DND-41 (cell line): ENCODE measurements at regions not wholly inside any gene's neighbourhood (a gene's known extent, or its start where the extent isn't known, plus 50 kb on each side); places are given as distances from the start of the nearest gene placed in this dataset.

Experiments
- ATAC-seq: fragments of 200-7000 bp; cut with Tn5 transposase; 3 replicates; pipeline ENCODE4 v1.9.1; 2021; ENCODE audit warnings: low read depth; ENCODE audit not compliant: insufficient read depth
- DNase-seq: peaks from one replicate; pipeline ENCODE4 v3.0.0-alpha.2; 2020
- H2AFZ ChIP-seq: 2 replicates; pipeline ENCODE4 v1.6.0; 2012; ENCODE audit warnings: low read depth, low read length
- H3K27ac ChIP-seq: 2 replicates; pipeline ENCODE4 v1.5.1; 2012; ENCODE audit warnings: low read length, inconsistent platforms
- H3K27me3 ChIP-seq: fragments of 200-600 bp; sonication (generic); 2 replicates; pipeline ENCODE4 v1.6.0; 2012; ENCODE audit warnings: low read length, mild to moderate bottlenecking, inconsistent platforms; ENCODE audit not compliant: insufficient read depth, poor library complexity
- H3K36me3 ChIP-seq: 2 replicates; pipeline ENCODE4 v1.5.1; 2012; ENCODE audit warnings: low read length, inconsistent platforms; ENCODE audit not compliant: insufficient read depth
- H3K4me1 ChIP-seq: 2 replicates; pipeline ENCODE4 v1.5.1; 2012; ENCODE audit warnings: mild to moderate bottlenecking, low read length; ENCODE audit not compliant: insufficient read depth
- H3K4me2 ChIP-seq: 2 replicates; pipeline ENCODE4 v1.6.0; 2012; ENCODE audit warnings: mild to moderate bottlenecking, moderate library complexity, low read length, inconsistent platforms; ENCODE audit not compliant: insufficient read depth
- H3K4me3 ChIP-seq, 2 experiments: fragments of 200-600 bp in 1 of 2; shearing (Covaris generic) in 1 of 2; 2 replicates each; pipeline ENCODE4 v1.5.1; 2012 to 2016; ENCODE audit warnings: inconsistent platforms in 2 of 2, low read length in 2 of 2, mild to moderate bottlenecking in 2 of 2, low read depth in 1 of 2, moderate library complexity in 1 of 2
- H3K79me2 ChIP-seq: 2 replicates; pipeline ENCODE4 v1.6.0; 2012; ENCODE audit warnings: low read length, inconsistent platforms; ENCODE audit not compliant: insufficient read depth
- H3K9ac ChIP-seq: 2 replicates; pipeline ENCODE4 v1.6.0; 2012; ENCODE audit warnings: low read depth, mild to moderate bottlenecking, inconsistent platforms, low read length, moderate library complexity
- H3K9me3 ChIP-seq: 2 replicates; pipeline ENCODE4 v1.5.1; 2012; ENCODE audit warnings: low read length, moderate library complexity, mild to moderate bottlenecking, inconsistent platforms; ENCODE audit not compliant: insufficient read depth, severe bottlenecking
- H4K20me1 ChIP-seq: 2 replicates; pipeline ENCODE4 v1.6.0; 2012; ENCODE audit warnings: low read length; ENCODE audit not compliant: insufficient read depth
- EZH2 ChIP-seq: IDR thresholded peaks from 3 replicates; pipeline ENCODE4 v1.6.1; 2012; ENCODE audit warnings: borderline replicate concordance, low read depth, mild to moderate bottlenecking, moderate library complexity, low read length, inconsistent platforms; ENCODE audit not compliant: severe bottlenecking
- TF ChIP-seq, protein P1 (sequence below): IDR thresholded peaks from 2 replicates; pipeline ENCODE4 v1.5.1; 2012; ENCODE audit warnings: borderline replicate concordance, low read length, moderate library complexity, mild to moderate bottlenecking; ENCODE audit not compliant: poor library complexity, severe bottlenecking; ENCODE audit errors: extremely low read depth

DNA sequence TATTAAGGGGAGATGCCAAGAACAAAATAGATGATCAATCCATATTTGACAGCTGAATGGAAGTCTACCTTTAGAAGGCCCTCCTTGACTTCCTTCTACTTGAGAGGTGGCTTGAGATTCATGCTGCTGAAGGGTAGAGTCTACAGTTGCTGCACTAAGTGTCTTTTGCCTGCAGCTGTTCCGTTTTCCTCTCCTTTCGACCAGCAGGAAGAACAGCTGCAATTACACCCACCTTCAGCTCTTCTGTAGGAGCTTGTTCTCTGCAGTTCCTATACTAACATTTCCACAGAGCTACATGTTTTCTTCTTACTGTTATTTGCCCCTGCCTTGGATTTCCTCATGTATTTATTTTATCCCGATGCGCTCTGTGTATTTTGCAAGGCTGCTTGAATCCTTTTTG is 79.1 kb downstream of the ARRDC4 start:
- DNase-seq: no peak
- no peak for ATAC-seq

DNA sequence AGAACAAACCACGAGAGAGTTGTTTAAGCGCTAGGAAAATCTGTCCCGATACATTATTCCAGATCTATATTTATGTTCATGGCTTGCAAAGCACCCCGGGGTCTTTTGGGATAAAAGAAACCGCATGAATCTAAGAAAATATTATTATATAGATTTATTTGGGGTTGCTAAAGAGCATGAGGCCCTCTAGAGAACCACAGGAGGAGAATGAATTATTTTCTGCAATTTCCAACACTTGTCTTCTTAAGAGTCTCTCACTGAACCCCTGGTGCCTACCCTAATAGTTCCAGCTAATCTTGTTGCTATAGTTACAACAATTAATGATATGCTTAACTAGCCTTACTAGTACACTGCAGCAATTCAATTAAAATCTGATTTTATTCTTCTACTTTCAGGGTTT is 79.6 kb downstream of the ARRDC4 start:
- no peaks in the 10 kb centered on the region for H3K79me2 ChIP-seq
- no peak overlapping the region for H3K4me2 ChIP-seq
- no peaks in the 10 kb centered on the region for H3K4me1 ChIP-seq
- no peaks in the 10 kb centered on the region for H4K20me1 ChIP-seq
- TF ChIP-seq, protein P1, sequence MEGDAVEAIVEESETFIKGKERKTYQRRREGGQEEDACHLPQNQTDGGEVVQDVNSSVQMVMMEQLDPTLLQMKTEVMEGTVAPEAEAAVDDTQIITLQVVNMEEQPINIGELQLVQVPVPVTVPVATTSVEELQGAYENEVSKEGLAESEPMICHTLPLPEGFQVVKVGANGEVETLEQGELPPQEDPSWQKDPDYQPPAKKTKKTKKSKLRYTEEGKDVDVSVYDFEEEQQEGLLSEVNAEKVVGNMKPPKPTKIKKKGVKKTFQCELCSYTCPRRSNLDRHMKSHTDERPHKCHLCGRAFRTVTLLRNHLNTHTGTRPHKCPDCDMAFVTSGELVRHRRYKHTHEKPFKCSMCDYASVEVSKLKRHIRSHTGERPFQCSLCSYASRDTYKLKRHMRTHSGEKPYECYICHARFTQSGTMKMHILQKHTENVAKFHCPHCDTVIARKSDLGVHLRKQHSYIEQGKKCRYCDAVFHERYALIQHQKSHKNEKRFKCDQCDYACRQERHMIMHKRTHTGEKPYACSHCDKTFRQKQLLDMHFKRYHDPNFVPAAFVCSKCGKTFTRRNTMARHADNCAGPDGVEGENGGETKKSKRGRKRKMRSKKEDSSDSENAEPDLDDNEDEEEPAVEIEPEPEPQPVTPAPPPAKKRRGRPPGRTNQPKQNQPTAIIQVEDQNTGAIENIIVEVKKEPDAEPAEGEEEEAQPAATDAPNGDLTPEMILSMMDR: no peak
- no peak for TF ChIP-seq EZH2
- no peak overlapping the region for H3K27ac ChIP-seq
- no peaks in the 10 kb centered on the region for H3K9me3 ChIP-seq
- DNase-seq: no peak
- ATAC-seq: no peak
- no peaks in the 10 kb centered on the region for H3K36me3 ChIP-seq
- no peak overlapping the region for H2AFZ ChIP-seq
- no peaks in the 10 kb centered on the region for H3K27me3 ChIP-seq
- H3K9ac ChIP-seq: no peak overlapping the region
- no peak overlapping the region for H3K4me3 ChIP-seq

More for the DNA sequence above, 79.1 kb downstream of the ARRDC4 start:
- Histone ChIP-seq H3K4me1 (no peaks in the 10 kb centered on the region), H3K9ac (no peak overlapping the region), H3K4me2 (no peak overlapping the region), H4K20me1 (no peaks in the 10 kb centered on the region), H2AFZ (no peak overlapping the region), H3K36me3 (no peaks in the 10 kb centered on the region), H3K27ac (no peak overlapping the region), H3K27me3 (no peaks in the 10 kb centered on the region), H3K9me3 (no peaks in the 10 kb centered on the region), H3K79me2 (no peaks in the 10 kb centered on the region), H3K4me3 (no peak overlapping the region)
- TF ChIP-seq, protein P1: no peak

DNA sequence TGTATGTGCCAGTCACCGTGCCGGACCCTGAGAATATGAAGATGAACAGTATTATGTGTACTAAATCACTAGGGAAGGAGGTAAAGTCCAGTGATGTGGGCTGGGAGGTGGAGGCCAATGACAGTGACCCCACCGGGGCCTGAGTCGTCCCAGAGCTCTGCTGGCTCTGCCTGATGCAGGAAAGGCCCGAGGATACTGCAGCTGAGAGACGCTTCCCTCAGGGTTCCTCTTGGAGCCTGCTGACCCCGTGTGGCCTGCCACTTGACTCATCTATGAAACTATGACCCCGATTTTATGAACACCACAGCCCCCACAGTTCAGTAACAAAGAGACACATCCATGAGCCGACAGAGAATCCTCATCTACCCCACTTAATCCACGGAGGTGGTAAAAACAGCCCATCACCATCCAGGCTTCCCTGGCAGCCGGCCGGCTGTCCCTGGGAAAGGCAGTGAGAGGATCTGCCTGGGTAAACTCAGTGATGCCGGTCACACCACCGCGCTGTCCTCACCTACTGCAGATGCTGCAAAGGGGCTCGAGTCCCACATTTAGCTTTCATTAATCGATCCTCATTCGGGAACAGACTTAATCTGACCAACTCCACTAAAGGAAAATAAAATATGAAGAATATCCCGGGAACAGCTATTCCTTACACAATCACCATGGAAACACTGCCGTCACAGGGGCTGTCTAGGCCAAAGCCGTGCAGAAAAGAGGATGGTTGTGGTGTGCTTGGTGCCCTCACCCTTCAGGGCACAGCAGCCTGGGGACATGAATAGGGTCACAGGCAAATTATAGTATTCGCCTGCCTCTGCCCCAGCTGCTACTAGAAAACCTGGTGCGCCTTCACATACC is 82.9 kb downstream of the ARRDC4 start:
- no peak overlapping the region for H3K9ac ChIP-seq
- no peak overlapping the region for H3K4me2 ChIP-seq
- H3K9me3 ChIP-seq: no peaks in the 10 kb centered on the region
- no peaks in the 10 kb centered on the region for H3K4me1 ChIP-seq
- no peak overlapping the region for H2AFZ ChIP-seq
- H3K27me3 ChIP-seq: no peaks in the 10 kb centered on the region
- no peak for TF ChIP-seq EZH2
- TF ChIP-seq, protein P1: no peak
- H3K4me3 ChIP-seq: no peak overlapping the region
- H3K27ac ChIP-seq: no peak overlapping the region
- no peaks in the 10 kb centered on the region for H3K36me3 ChIP-seq
- no peaks in the 10 kb centered on the region for H4K20me1 ChIP-seq
- ATAC-seq (no peak), DNase-seq (no peak)
- no peaks in the 10 kb centered on the region for H3K79me2 ChIP-seq
